GM23338 (cell line): ENCODE measurements at regions not wholly inside any gene's neighbourhood (a gene's known extent, or its start where the extent isn't known, plus 50 kb on each side); places are given as distances from the start of the nearest gene placed in this dataset.

Source experiments
- ATAC-seq: fragments of 200-7000 bp; cut with Tn5 transposase; 3 replicates; pipeline ENCODE4 v1.9.1; 2020
- DNase-seq: peaks from one replicate; pipeline ENCODE4 v3.0.0-alpha.2; 2015; ENCODE audit warnings: low spot score
- H2AFZ ChIP-seq: fragments of 200-600 bp; sonication (generic); 2 replicates; pipeline ENCODE4 v1.8.0; 2016; ENCODE audit warnings: antibody characterized with exemption, mild to moderate bottlenecking, moderate library complexity
- H3F3A ChIP-seq: fragments of 200-600 bp; sonication (generic); replicated peaks from 2 replicates; pipeline ENCODE4 v1.8.0; 2017; ENCODE audit warnings: antibody characterized with exemption, mixed run types, low read depth
- H3K27ac ChIP-seq: fragments of 200-600 bp; sonication (generic); 2 replicates; pipeline ENCODE4 v1.6.1; 2016; ENCODE audit warnings: low read depth
- H3K27me3 ChIP-seq: fragments of 200-600 bp; sonication (generic); 2 replicates; pipeline ENCODE4 v1.8.0; 2016; ENCODE audit warnings: mild to moderate bottlenecking, mixed run types, moderate library complexity; ENCODE audit not compliant: insufficient read depth
- H3K36me3 ChIP-seq: fragments of 200-600 bp; sonication (generic); 2 replicates; pipeline ENCODE4 v1.8.0; 2016; ENCODE audit warnings: mild to moderate bottlenecking; ENCODE audit not compliant: insufficient read depth
- H3K4me1 ChIP-seq: fragments of 200-600 bp; sonication (generic); 2 replicates; pipeline ENCODE4 v1.8.0; 2016; ENCODE audit warnings: mild to moderate bottlenecking, moderate library complexity; ENCODE audit not compliant: insufficient read depth
- H3K4me2 ChIP-seq: fragments of 200-600 bp; sonication (generic); 2 replicates; pipeline ENCODE4 v1.7.1; 2017; ENCODE audit warnings: mixed run types
- H3K4me3 ChIP-seq: fragments of 200-600 bp; sonication (generic); 2 replicates; pipeline ENCODE4 v1.6.1; 2016; ENCODE audit warnings: mixed run types
- H3K79me2 ChIP-seq: fragments of 200-600 bp; sonication (generic); replicated peaks from 2 replicates; pipeline ENCODE4 v1.8.0; 2017; ENCODE audit warnings: mild to moderate bottlenecking; ENCODE audit not compliant: insufficient read depth
- H3K9me2 ChIP-seq: fragments of 200-600 bp; sonication (generic); 2 replicates; pipeline ENCODE4 v1.8.0; 2017; ENCODE audit not compliant: insufficient read depth
- H4K20me1 ChIP-seq: fragments of 200-600 bp; sonication (generic); replicated peaks from 2 replicates; pipeline ENCODE4 v1.8.0; 2017; ENCODE audit warnings: mild to moderate bottlenecking; ENCODE audit not compliant: insufficient read depth
- H3K27ac Mint-ChIP-seq: 2 replicates; pipeline ENCODE4 v1.8.0; 2020; ENCODE audit warnings: inconsistent platforms, mild to moderate bottlenecking, moderate library complexity, mixed read lengths
- H3K27me3 Mint-ChIP-seq: 3 replicates; pipeline ENCODE4 v1.8.0; 2022; ENCODE audit warnings: low read depth, mild to moderate bottlenecking, moderate library complexity, mixed read lengths, inconsistent platforms; ENCODE audit not compliant: insufficient read depth, poor library complexity
- H3K36me3 Mint-ChIP-seq: 3 replicates; pipeline ENCODE4 v1.8.0; 2021; ENCODE audit warnings: low read depth, mild to moderate bottlenecking, inconsistent platforms, moderate library complexity, mixed read lengths
- H3K4me1 Mint-ChIP-seq: 3 replicates; pipeline ENCODE4 v1.8.0; 2020; ENCODE audit warnings: mild to moderate bottlenecking, inconsistent platforms, mixed read lengths
- H3K4me3 Mint-ChIP-seq: 3 replicates; pipeline ENCODE4 v1.8.0; 2021; ENCODE audit warnings: moderate library complexity, mild to moderate bottlenecking, inconsistent platforms, mixed read lengths
- H3K9me3 Mint-ChIP-seq: 3 replicates; pipeline ENCODE4 v1.8.0; 2020; ENCODE audit warnings: moderate library complexity, mild to moderate bottlenecking, inconsistent platforms, mixed read lengths
- CREB1 ChIP-seq: fragments of 250-450 bp; sonication (Bioruptor Pico); IDR thresholded peaks from 2 replicates; pipeline ENCODE4 v1.5.0; 2020; ENCODE audit warnings: low read depth, mild to moderate bottlenecking, moderate library complexity
- CTCF ChIP-seq, 2 experiments: fragments of 200-600 bp in 1 of 2; sonication (generic) in 1 of 2; conservative IDR thresholded peaks; 2 replicates each; pipeline versions ENCODE4 v1.5.1 to v1.6.1; 2016 to 2017; ENCODE audit warnings: antibody characterized with exemption in 2 of 2, low read depth in 2 of 2, mild to moderate bottlenecking in 2 of 2, moderate library complexity in 1 of 2
- ETS1 ChIP-seq: IDR thresholded peaks from 2 replicates; pipeline ENCODE4 v1.6.1; 2016; ENCODE audit warnings: antibody characterized with exemption
- EZH2 ChIP-seq: fragments of 200-600 bp; sonication (generic); IDR thresholded peaks from one replicate; pipeline ENCODE4 v1.8.0; 2017; ENCODE audit warnings: antibody characterized with exemption, mild to moderate bottlenecking, low read depth; ENCODE audit not compliant: unreplicated experiment
- EZH2phosphoT487 ChIP-seq: fragments of 200-600 bp; sonication (generic); IDR thresholded peaks from one replicate; pipeline ENCODE4 v1.8.1; 2018; ENCODE audit warnings: antibody characterized with exemption; ENCODE audit not compliant: unreplicated experiment
- JUNB ChIP-seq: IDR thresholded peaks from one replicate; pipeline ENCODE4 v1.6.1; 2016; ENCODE audit warnings: antibody characterized with exemption; ENCODE audit not compliant: unreplicated experiment
- NANOG ChIP-seq: IDR thresholded peaks from 2 replicates; pipeline ENCODE4 v1.6.1; 2016; ENCODE audit warnings: antibody characterized with exemption, borderline replicate concordance
- POLR2AphosphoS5 ChIP-seq: IDR thresholded peaks from 2 replicates; pipeline ENCODE4 v1.6.1; 2016; ENCODE audit warnings: antibody characterized with exemption, low read depth
- REST ChIP-seq: IDR thresholded peaks from one replicate; pipeline ENCODE4 v1.6.1; 2018; ENCODE audit warnings: antibody characterized with exemption; ENCODE audit not compliant: unreplicated experiment
- STAT1 ChIP-seq: IDR thresholded peaks from one replicate; pipeline ENCODE4 v1.6.1; 2016; ENCODE audit warnings: antibody characterized with exemption; ENCODE audit not compliant: unreplicated experiment
- ZNF114 ChIP-seq: fragments of 250-450 bp; sonication (Bioruptor Pico); IDR thresholded peaks from 2 replicates; pipeline ENCODE4 v1.5.0; 2020; ENCODE audit warnings: mild to moderate bottlenecking, moderate library complexity
- ZNF331 ChIP-seq: fragments of 250-450 bp; sonication (Bioruptor Pico); IDR thresholded peaks from 2 replicates; pipeline ENCODE4 v1.5.0; 2020; ENCODE audit warnings: low read depth, mild to moderate bottlenecking, moderate library complexity
- ZNF462 ChIP-seq: fragments of 250-450 bp; sonication (Bioruptor Pico); IDR thresholded peaks from 2 replicates; pipeline ENCODE4 v1.5.0; 2020; ENCODE audit warnings: mild to moderate bottlenecking, moderate library complexity

- TF ChIP-seq STAT1 = no peak
- no peak for TF ChIP-seq POLR2AphosphoS5
- no peak for TF ChIP-seq ZNF331 (CRISPR knock-in tag)
- TF ChIP-seq ETS1 = no peak
- no peak for TF ChIP-seq JUNB
- no peak for TF ChIP-seq CREB1
Observed at GRCh38 chr2:82428251-82428650, 2030.8 kb downstream of the SUCLG1 start (continued).

- no peaks in the 10 kb centered on the region for H3K27me3 Mint-ChIP-seq
- H3K4me1 ChIP-seq = no peaks in the 10 kb centered on the region
- H3K79me2 ChIP-seq = no peaks in the 10 kb centered on the region
- no peaks in the 10 kb centered on the region for H3K4me1 Mint-ChIP-seq
- DNase-seq (no peak), ATAC-seq (no peak)
- no peak overlapping the region for H3K4me2 ChIP-seq
- H3K4me3 Mint-ChIP-seq = no peak overlapping the region
- no peak overlapping the region for H2AFZ ChIP-seq
- H3K27ac ChIP-seq = no peak overlapping the region
- no peaks in the 10 kb centered on the region for H3K9me2 ChIP-seq
- H4K20me1 ChIP-seq = no peaks in the 10 kb centered on the region
- H3K27me3 ChIP-seq = no peaks in the 10 kb centered on the region
- no peaks in the 10 kb centered on the region for H3K36me3 ChIP-seq
- no peak overlapping the region for H3K4me3 ChIP-seq
- no peak overlapping the region for H3K27ac Mint-ChIP-seq
- peaks cover 5% of the 10 kb centered on the region for H3K36me3 Mint-ChIP-seq
- no peaks in the 10 kb centered on the region for H3F3A ChIP-seq
- H3K9me3 Mint-ChIP-seq = peaks cover 3% of the 10 kb centered on the region; the same call in 1 of the 3 replicates
- TF ChIP-seq REST (no peak), STAT1 (no peak), NANOG (no peak), EZH2 (no peak), ZNF331 (CRISPR knock-in tag) (no peak), JUNB (no peak), CTCF (conservative IDR thresholded peaks at IDR 0.05; ENCODE audit: low read depth in 2 of 2) (no peak), EZH2phosphoT487 (no peak), CREB1 (no peak), POLR2AphosphoS5 (no peak), ZNF114 (CRISPR knock-in tag) (no peak), ZNF462 (CRISPR knock-in tag) (no peak)
Observed at GRCh38 chr2:82412021-82412420, 2047.1 kb downstream of the SUCLG1 start.
